Bronchial epithelial cell (primary cell): ENCODE measurements at regions not wholly inside any gene's neighbourhood (a gene's known extent, or its start where the extent isn't known, plus 50 kb on each side); places are given as distances from the start of the nearest gene placed in this dataset.

ENCODE experiments used
- DNase-seq: peaks from one replicate; pipeline ENCODE4 v3.0.0-alpha.2; 2010; ENCODE audit warnings: low read depth
- FAIRE-seq: peaks from 2 replicates; lab custom pipeline; 2011; peaks lifted over from hg19 to GRCh38; lab: Jason Lieb, UNC
- H3K27me3 ChIP-seq: 2 replicates; pipeline ENCODE4 v1.5.1; 2011; ENCODE audit warnings: low read length; ENCODE audit not compliant: control insufficient read depth, insufficient read depth
- H3K36me3 ChIP-seq: 2 replicates; pipeline ENCODE4 v1.5.1; 2011; ENCODE audit warnings: low read length; ENCODE audit not compliant: control insufficient read depth, insufficient read depth
- H3K4me3 ChIP-seq: 2 replicates; pipeline ENCODE4 v1.5.1; 2011; ENCODE audit warnings: mild to moderate bottlenecking, low read depth, low read length, control low read depth
- CTCF ChIP-seq: IDR thresholded peaks from 2 replicates; pipeline ENCODE4 v1.5.1; 2011; ENCODE audit warnings: mild to moderate bottlenecking, moderate library complexity, low read length, control low read depth, inconsistent platforms; ENCODE audit not compliant: insufficient read depth, severe bottlenecking

GRCh38 chr3:18891641-18892040 lies 256.7 kb upstream of the KCNH8 start:
- DNase-seq (no peak), FAIRE-seq (no peak)
- Histone ChIP-seq H3K36me3 (no peaks in the 10 kb centered on the region), H3K27me3 (no peaks in the 10 kb centered on the region), H3K4me3 (no peak overlapping the region)
- no peak for TF ChIP-seq CTCF

- no peaks in the 10 kb centered on the region for H3K27me3 ChIP-seq
- no peak for FAIRE-seq
- no peak for TF ChIP-seq CTCF
- no peak for DNase-seq
- H3K4me3 ChIP-seq: no peak overlapping the region
- H3K36me3 ChIP-seq: no peaks in the 10 kb centered on the region
Observed at GRCh38 chr3:18890449-18890848, 257.9 kb upstream of the KCNH8 start.

GRCh38 chr3:18888819-18889218 lies 259.5 kb upstream of the KCNH8 start:
- no peak overlapping the region for H3K4me3 ChIP-seq
- TF ChIP-seq CTCF: no peak
- H3K36me3 ChIP-seq: no peaks in the 10 kb centered on the region
- no peaks in the 10 kb centered on the region for H3K27me3 ChIP-seq
- DNase-seq (no peak), FAIRE-seq (no peak)

GRCh38 chr3:18888370-18888769 lies 259.9 kb upstream of the KCNH8 start:
- DNase-seq (no peak), FAIRE-seq (no peak)
- no peaks in the 10 kb centered on the region for H3K27me3 ChIP-seq
- TF ChIP-seq CTCF: no peak
- H3K4me3 ChIP-seq: no peak overlapping the region
- no peaks in the 10 kb centered on the region for H3K36me3 ChIP-seq

GRCh38 chr3:18886331-18886730 lies 262.0 kb upstream of the KCNH8 start:
- Histone ChIP-seq H3K27me3 (no peaks in the 10 kb centered on the region), H3K4me3 (no peak overlapping the region), H3K36me3 (no peaks in the 10 kb centered on the region)
- no peak for TF ChIP-seq CTCF
- DNase-seq (no peak), FAIRE-seq (no peak)

- Histone ChIP-seq H3K36me3 (no peaks in the 10 kb centered on the region), H3K4me3 (no peak overlapping the region), H3K27me3 (no peaks in the 10 kb centered on the region)
- DNase-seq (no peak), FAIRE-seq (no peak)
- no peak for TF ChIP-seq CTCF
Observed at GRCh38 chr3:18885612-18886011, 262.7 kb upstream of the KCNH8 start.
